ENCODE measurements at regions not wholly inside any gene's neighbourhood (a gene's known extent, or its start where the extent isn't known, plus 50 kb on each side); places are given as distances from the start of the nearest gene placed in this dataset.

- no peak for TF ChIP-seq CTCF (IDR thresholded peaks at IDR 0.05 in 4 of 5, conservative IDR thresholded peaks at IDR 0.05 in 1 of 5)
- TF ChIP-seq POLR2A (IDR thresholded peaks at IDR 0.05), result no peak
These were observed 1697.1 kb upstream of the NUDT12 start for GRCh38 chr5:105259581-105260217.
